ENCODE measurements at regions not wholly inside any gene's neighbourhood (a gene's known extent, or its start where the extent isn't known, plus 50 kb on each side); places are given as distances from the start of the nearest gene placed in this dataset.

DNA sequence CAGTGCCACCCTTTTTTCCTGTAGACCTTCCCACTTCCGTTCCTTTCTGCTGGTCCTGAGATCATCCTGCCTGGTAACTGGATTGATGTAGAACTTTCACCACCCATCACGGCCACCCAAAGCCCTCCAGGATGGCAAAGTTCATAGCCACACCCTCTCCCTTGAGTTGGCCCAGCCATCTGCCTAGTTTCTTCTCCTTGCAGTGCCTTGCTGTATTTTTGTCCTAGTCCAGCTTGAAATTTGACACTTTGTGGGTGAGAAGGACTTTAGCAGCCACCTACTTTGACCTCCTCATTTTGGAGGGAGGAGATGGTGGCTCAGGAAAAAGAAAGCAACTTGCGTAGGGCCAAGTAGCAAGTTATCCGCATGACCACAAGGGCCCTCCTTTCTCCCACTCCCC, 140.7 kb downstream of the BUB3 start:
- TF ChIP-seq, protein P1, sequence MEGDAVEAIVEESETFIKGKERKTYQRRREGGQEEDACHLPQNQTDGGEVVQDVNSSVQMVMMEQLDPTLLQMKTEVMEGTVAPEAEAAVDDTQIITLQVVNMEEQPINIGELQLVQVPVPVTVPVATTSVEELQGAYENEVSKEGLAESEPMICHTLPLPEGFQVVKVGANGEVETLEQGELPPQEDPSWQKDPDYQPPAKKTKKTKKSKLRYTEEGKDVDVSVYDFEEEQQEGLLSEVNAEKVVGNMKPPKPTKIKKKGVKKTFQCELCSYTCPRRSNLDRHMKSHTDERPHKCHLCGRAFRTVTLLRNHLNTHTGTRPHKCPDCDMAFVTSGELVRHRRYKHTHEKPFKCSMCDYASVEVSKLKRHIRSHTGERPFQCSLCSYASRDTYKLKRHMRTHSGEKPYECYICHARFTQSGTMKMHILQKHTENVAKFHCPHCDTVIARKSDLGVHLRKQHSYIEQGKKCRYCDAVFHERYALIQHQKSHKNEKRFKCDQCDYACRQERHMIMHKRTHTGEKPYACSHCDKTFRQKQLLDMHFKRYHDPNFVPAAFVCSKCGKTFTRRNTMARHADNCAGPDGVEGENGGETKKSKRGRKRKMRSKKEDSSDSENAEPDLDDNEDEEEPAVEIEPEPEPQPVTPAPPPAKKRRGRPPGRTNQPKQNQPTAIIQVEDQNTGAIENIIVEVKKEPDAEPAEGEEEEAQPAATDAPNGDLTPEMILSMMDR (IDR thresholded peaks at IDR 0.05; ENCODE audit: extremely low read depth, insufficient read depth, missing control alignments): no peak
- DNase-seq (ENCODE audit: low spot score): no peak
- in situ Hi-C loops (cut with MboI; ENCODE audit: low pct_unique_long_range_greater_than_20kb, low sequenced_read_pairs, unreplicated experiment): no loop called here

GRCh38 chr10:123295644-123296043, 141.4 kb downstream of the BUB3 start:
- in situ Hi-C loops (cut with MboI; ENCODE audit: low pct_unique_long_range_greater_than_20kb, low sequenced_read_pairs, unreplicated experiment): no loop called here
- no peak for DNase-seq (ENCODE audit: low spot score)
- TF ChIP-seq, protein P1 (IDR thresholded peaks at IDR 0.05; ENCODE audit: extremely low read depth, insufficient read depth, missing control alignments): no peak

GRCh38 chr10:123297175-123297574, 143.0 kb downstream of the BUB3 start:
- no peak for DNase-seq (ENCODE audit: low spot score)
- in situ Hi-C loops (cut with MboI; ENCODE audit: low pct_unique_long_range_greater_than_20kb, low sequenced_read_pairs, unreplicated experiment): no loop called here
- TF ChIP-seq, protein P1 (IDR thresholded peaks at IDR 0.05; ENCODE audit: extremely low read depth, insufficient read depth, missing control alignments): no peak

DNA sequence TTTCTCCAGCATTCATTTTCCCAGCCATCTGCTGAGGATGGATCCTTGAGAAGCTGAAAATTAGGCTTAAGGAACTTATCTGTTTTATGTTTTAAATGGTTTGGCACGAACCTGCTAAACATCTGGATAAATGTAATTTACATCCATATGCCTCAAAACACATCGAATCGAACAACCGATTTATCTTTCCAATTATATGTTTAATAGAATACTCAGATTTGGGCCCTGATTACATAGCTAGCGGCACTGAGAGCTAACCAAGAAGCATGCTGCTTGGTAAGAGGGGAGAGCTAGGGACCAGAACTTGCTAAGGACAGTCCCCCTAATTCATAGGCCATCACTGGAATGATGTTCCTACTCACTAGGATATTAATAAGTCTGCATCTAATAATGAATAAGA, 144.4 kb downstream of the BUB3 start:
- in situ Hi-C loops (cut with MboI; ENCODE audit: low pct_unique_long_range_greater_than_20kb, low sequenced_read_pairs, unreplicated experiment): no loop called here
- no peak for DNase-seq (ENCODE audit: low spot score)
- TF ChIP-seq, protein P1 (IDR thresholded peaks at IDR 0.05; ENCODE audit: extremely low read depth, insufficient read depth, missing control alignments): no peak

- in situ Hi-C loops (cut with MboI; ENCODE audit: low pct_unique_long_range_greater_than_20kb, low sequenced_read_pairs, unreplicated experiment): no loop called here
- TF ChIP-seq, protein P1 (IDR thresholded peaks at IDR 0.05; ENCODE audit: extremely low read depth, insufficient read depth, missing control alignments): no peak
- DNase-seq (ENCODE audit: low spot score): no peak
These were observed 145.4 kb downstream of the BUB3 start for GRCh38 chr10:123299598-123299997.

DNA sequence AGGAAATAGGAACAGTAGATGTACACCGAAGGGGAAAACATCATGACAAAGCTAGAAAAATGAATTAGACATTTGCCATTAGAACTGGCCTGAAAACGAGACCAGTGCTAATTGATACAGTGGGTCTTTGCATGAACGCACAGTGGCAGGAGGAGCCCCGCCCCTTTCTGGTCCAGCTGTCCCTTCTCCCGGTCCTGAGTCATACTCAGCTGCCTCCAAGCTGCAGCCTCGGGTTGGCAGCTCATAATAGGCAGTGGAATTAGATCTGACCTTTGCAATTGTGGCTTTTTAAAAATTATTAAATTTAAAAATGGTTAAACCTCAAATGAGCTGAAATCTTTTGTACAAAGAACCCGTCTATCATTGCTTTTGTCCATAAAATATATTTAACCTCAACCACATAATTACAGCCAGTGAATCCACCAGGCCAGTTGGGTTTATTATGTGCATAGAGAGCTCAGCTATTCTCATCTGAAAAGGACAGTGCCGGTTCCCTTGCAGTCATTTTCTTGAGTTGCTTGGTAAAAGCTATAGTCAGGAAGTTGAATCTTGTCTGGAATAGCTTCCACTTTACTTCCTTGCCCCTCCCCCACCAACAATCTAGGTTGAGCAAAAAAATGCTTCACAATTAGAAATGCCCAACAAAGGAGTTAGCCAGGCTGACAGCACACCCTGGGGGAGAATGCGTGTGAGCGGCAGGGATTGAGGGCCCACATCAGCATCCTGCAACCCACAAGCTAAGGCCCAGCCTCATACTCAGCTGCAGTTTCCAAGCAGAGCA, 147.1 kb downstream of the BUB3 start:
- TF ChIP-seq, protein P1 (IDR thresholded peaks at IDR 0.05; ENCODE audit: extremely low read depth, insufficient read depth, missing control alignments): no peak

More for the DNA sequence above, 147.1 kb downstream of the BUB3 start:
- DNase-seq (ENCODE audit: low spot score): no peak
- in situ Hi-C loops (cut with MboI; ENCODE audit: low pct_unique_long_range_greater_than_20kb, low sequenced_read_pairs, unreplicated experiment): no loop called here
